ENCODE measurements at regions not wholly inside any gene's neighbourhood (a gene's known extent, or its start where the extent isn't known, plus 50 kb on each side); places are given as distances from the start of the nearest gene placed in this dataset.

DNA sequence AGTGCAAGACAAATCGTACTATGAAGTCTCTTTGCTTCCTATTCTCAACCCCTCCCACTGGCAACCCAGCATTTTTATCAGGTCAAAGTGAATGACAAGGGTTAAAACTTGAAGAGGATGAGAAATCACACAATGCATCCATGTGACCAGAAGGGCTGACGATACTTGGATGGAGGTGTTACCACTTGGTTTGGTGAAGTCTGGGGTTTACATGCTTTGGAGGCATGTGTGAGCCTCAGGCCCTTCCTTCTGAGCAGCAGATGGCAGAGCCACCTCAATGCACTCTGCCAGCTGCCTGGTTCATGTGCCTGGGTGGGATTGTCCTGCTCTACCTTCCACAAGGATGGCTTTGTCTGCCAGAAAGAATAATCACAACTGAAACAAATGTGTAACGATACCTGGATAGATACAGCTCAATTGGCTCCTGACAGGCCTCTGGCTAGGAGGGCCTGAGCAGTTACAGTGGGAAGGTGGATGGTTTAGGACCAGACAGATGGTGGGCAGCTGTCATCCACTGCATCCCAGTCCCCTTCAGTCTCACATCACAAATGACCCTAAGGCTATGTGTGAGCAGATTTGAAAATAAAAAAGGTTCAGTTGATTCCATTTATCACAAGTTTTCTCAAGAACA is 51.5 kb upstream of the CNIH3 start (continued):
- TF ChIP-seq, protein P1, sequence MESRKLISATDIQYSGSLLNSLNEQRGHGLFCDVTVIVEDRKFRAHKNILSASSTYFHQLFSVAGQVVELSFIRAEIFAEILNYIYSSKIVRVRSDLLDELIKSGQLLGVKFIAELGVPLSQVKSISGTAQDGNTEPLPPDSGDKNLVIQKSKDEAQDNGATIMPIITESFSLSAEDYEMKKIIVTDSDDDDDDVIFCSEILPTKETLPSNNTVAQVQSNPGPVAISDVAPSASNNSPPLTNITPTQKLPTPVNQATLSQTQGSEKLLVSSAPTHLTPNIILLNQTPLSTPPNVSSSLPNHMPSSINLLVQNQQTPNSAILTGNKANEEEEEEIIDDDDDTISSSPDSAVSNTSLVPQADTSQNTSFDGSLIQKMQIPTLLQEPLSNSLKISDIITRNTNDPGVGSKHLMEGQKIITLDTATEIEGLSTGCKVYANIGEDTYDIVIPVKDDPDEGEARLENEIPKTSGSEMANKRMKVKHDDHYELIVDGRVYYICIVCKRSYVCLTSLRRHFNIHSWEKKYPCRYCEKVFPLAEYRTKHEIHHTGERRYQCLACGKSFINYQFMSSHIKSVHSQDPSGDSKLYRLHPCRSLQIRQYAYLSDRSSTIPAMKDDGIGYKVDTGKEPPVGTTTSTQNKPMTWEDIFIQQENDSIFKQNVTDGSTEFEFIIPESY (IDR thresholded peaks at IDR 0.05): no peak
- TF ChIP-seq SP1 (IDR thresholded peaks at IDR 0.05): no peak
- TF ChIP-seq RXRA (IDR thresholded peaks at IDR 0.05): no peak
- TF ChIP-seq RAD21 (IDR thresholded peaks at IDR 0.05): no peak
- TF ChIP-seq YY1 (IDR thresholded peaks at IDR 0.05): no peak
- TF ChIP-seq NR2F2 (IDR thresholded peaks at IDR 0.05): no peak
- no peak for TF ChIP-seq TAF1 (conservative IDR thresholded peaks at IDR 0.05)
- no peak for TF ChIP-seq GABPA (IDR thresholded peaks at IDR 0.05 in 1 of 2, conservative IDR thresholded peaks at IDR 0.05 in 1 of 2)

DNA sequence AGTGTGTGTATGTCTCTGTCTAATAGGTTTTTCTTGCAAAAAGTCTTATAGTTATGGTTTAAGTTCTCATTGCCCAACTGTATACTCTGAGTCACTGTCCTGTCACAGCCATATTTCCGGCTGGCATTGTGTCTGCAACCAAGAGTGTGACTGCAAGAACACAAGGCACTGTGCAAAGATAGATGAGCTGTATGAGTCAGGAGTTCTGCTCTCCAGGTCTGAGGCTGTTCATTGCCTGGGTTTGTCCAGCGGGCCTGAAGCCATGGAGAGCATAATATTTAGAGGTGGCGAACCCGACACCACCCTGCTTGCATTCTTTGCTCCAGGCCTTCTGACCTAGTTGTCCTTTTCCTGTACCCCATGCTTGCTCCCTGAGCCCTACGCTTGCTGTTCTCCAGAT is 50.9 kb upstream of the CNIH3 start:
- no peak overlapping the region for H3K4me3 ChIP-seq (ENCODE audit: low read depth in 1 of 3, low read length in 3 of 3)
- no peaks in the 10 kb centered on the region for H3K4me1 ChIP-seq (ENCODE audit: control insufficient read depth in 4 of 4, insufficient read depth in 4 of 4, low read length in 3 of 4)
- H3K27ac ChIP-seq (ENCODE audit: low read depth in 1 of 2, low read length in 2 of 2): no peak overlapping the region
- no peak overlapping the region for H3K9ac ChIP-seq (ENCODE audit: low read depth in 1 of 2, low read length in 2 of 2)
- WGBS: 83% methylated on average over 5 of the region's 5 CpGs
- H3K36me3 ChIP-seq (ENCODE audit: control insufficient read depth in 4 of 4, insufficient read depth in 3 of 4, low read depth in 1 of 4, low read length in 3 of 4): no peaks in the 10 kb centered on the region
- no peak for DNase-seq (ENCODE audit: low spot score)
- no peaks in the 10 kb centered on the region for H3K27me3 ChIP-seq (ENCODE audit: control insufficient read depth in 4 of 4, insufficient read depth in 4 of 4, low read length in 3 of 4)
- TF ChIP-seq FOXA1 (IDR thresholded peaks at IDR 0.05) (no peak), JUND (IDR thresholded peaks at IDR 0.05) (no peak), RXRA (IDR thresholded peaks at IDR 0.05) (no peak), RAD21 (IDR thresholded peaks at IDR 0.05) (no peak), NR2F2 (IDR thresholded peaks at IDR 0.05) (no peak), SP1 (IDR thresholded peaks at IDR 0.05) (no peak), FOXA2 (IDR thresholded peaks at IDR 0.05) (no peak), TAF1 (conservative IDR thresholded peaks at IDR 0.05) (no peak), EGR1 (IDR thresholded peaks at IDR 0.05; ENCODE audit: low read depth in 2 of 2) (no peak), HNF4A (conservative IDR thresholded peaks at IDR 0.05) (no peak)
- TF ChIP-seq, protein P1 (IDR thresholded peaks at IDR 0.05): no peak
- peaks cover 0 to 2% (median 0%) of the 10 kb centered on the region in 4 donors for H3K9me3 ChIP-seq (ENCODE audit: control insufficient read depth in 4 of 4, low read length in 3 of 4)

DNA sequence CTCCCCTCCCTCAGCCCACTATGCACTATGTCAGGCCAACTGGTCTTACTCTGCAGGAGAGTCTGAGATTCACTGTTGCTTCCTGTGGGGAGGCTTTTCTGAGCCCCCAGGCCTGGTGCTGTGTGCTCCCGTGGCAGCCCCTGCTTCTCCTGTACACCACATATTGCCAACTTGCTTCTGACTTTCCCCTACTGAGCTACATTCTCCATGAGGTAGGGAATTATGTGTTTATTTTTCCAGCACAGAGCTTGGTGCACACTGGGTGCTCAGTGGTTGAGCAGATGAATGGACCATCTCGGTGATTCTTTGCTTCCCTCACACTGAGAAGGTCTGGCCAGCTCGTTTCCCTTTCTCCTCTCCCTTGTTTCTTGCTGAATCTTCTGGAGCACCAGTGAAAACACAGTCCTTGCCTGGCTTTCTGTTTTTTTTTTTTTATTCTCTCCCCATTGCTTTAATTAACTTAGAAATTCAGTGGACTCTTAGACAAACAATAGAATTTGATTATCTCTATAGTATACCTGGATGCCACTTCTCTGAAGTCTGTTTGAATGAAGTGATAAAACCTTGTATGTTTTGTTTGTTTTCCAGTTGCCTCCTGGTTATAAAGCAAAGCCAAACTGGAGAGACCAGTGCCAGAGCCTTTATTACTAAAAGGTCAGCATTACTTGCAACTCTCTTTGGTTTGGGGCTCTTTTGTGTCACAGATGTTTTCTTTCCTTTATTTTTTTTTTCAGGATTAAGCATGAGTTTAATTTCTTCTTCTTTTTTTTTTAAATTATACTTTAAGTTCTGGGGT is 50.3 kb upstream of the CNIH3 start:
- 79% methylated on average over 3 of the region's 3 CpGs for WGBS
- Histone ChIP-seq H3K27me3 (ENCODE audit: control insufficient read depth in 4 of 4, insufficient read depth in 4 of 4, low read length in 3 of 4) (no peaks in the 10 kb centered on the region), H3K9me3 (ENCODE audit: control insufficient read depth in 4 of 4, low read length in 3 of 4) (no peaks in the 10 kb centered on the region), H3K9ac (ENCODE audit: low read depth in 1 of 2, low read length in 2 of 2) (no peak overlapping the region), H3K36me3 (ENCODE audit: control insufficient read depth in 4 of 4, insufficient read depth in 3 of 4, low read depth in 1 of 4, low read length in 3 of 4) (no peaks in the 10 kb centered on the region), H3K4me3 (ENCODE audit: low read depth in 1 of 3, low read length in 3 of 3) (no peak overlapping the region), H3K27ac (ENCODE audit: low read depth in 1 of 2, low read length in 2 of 2) (no peak overlapping the region), H3K4me1 (ENCODE audit: control insufficient read depth in 4 of 4, insufficient read depth in 4 of 4, low read length in 3 of 4) (no peaks in the 10 kb centered on the region)
- TF ChIP-seq, protein P2, sequence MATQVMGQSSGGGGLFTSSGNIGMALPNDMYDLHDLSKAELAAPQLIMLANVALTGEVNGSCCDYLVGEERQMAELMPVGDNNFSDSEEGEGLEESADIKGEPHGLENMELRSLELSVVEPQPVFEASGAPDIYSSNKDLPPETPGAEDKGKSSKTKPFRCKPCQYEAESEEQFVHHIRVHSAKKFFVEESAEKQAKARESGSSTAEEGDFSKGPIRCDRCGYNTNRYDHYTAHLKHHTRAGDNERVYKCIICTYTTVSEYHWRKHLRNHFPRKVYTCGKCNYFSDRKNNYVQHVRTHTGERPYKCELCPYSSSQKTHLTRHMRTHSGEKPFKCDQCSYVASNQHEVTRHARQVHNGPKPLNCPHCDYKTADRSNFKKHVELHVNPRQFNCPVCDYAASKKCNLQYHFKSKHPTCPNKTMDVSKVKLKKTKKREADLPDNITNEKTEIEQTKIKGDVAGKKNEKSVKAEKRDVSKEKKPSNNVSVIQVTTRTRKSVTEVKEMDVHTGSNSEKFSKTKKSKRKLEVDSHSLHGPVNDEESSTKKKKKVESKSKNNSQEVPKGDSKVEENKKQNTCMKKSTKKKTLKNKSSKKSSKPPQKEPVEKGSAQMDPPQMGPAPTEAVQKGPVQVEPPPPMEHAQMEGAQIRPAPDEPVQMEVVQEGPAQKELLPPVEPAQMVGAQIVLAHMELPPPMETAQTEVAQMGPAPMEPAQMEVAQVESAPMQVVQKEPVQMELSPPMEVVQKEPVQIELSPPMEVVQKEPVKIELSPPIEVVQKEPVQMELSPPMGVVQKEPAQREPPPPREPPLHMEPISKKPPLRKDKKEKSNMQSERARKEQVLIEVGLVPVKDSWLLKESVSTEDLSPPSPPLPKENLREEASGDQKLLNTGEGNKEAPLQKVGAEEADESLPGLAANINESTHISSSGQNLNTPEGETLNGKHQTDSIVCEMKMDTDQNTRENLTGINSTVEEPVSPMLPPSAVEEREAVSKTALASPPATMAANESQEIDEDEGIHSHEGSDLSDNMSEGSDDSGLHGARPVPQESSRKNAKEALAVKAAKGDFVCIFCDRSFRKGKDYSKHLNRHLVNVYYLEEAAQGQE (IDR thresholded peaks at IDR 0.05): no peak
- TF ChIP-seq FOXA1 (IDR thresholded peaks at IDR 0.05) (no peak), NR2F2 (IDR thresholded peaks at IDR 0.05) (no peak), GABPA (IDR thresholded peaks at IDR 0.05 in 1 of 2, conservative IDR thresholded peaks at IDR 0.05 in 1 of 2) (no peak), JUND (IDR thresholded peaks at IDR 0.05) (no peak), RAD21 (IDR thresholded peaks at IDR 0.05) (no peak), YY1 (IDR thresholded peaks at IDR 0.05) (no peak), HNF4A (conservative IDR thresholded peaks at IDR 0.05) (no peak), TAF1 (conservative IDR thresholded peaks at IDR 0.05) (no peak), EGR1 (IDR thresholded peaks at IDR 0.05; ENCODE audit: low read depth in 2 of 2) (no peak)
- TF ChIP-seq, protein P1 (IDR thresholded peaks at IDR 0.05): no peak
- no peak for DNase-seq (ENCODE audit: low spot score)

All from liver (tissue), 7 donors.